Stimulated activated CD4-positive, alpha-beta T cell treated with anti-CD3 and anti-CD28 coated beads, Interleukin-4, amount 100 ng/mL, for 4 hours (primary cell): ENCODE measurements at regions not wholly inside any gene's neighbourhood (a gene's known extent, or its start where the extent isn't known, plus 50 kb on each side); places are given as distances from the start of the nearest gene placed in this dataset.

Experiments used
- DNase-seq, 2 experiments: peaks; one replicate each; pipeline ENCODE4 v3.0.0-alpha.2; 2020

GRCh38 chr1:112320058-112320457, 76.0 kb upstream of the CTTNBP2NL start:
- no peak for DNase-seq

DNA sequence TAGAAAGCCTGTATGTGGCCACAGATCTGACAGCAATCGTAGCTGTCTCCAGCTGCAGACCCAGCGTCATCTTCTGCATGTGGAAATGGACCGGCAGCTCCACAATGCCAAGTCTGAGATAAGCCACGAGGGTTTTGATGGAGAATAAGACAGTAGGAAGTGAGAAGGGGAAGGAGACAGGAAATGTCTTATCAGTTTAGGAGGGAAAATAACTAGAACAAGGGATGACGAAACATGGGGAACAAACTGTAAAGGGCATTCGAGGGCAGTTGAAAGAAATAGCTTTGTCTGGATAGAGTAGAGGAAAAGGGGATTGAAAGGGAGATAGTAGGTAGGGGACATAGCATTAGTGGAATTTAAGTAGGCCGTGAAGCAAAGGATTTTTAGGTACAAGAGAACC, 74.0 kb upstream of the CTTNBP2NL start:
- no peak for DNase-seq

- DNase-seq, result no peak
These were observed 72.9 kb upstream of the CTTNBP2NL start for GRCh38 chr1:112322983-112323678.

GRCh38 chr1:112325504-112325903, 70.5 kb upstream of the CTTNBP2NL start:
- no peak for DNase-seq

GRCh38 chr1:112328600-112328999, 67.4 kb upstream of the CTTNBP2NL start:
- no peak for DNase-seq

DNA sequence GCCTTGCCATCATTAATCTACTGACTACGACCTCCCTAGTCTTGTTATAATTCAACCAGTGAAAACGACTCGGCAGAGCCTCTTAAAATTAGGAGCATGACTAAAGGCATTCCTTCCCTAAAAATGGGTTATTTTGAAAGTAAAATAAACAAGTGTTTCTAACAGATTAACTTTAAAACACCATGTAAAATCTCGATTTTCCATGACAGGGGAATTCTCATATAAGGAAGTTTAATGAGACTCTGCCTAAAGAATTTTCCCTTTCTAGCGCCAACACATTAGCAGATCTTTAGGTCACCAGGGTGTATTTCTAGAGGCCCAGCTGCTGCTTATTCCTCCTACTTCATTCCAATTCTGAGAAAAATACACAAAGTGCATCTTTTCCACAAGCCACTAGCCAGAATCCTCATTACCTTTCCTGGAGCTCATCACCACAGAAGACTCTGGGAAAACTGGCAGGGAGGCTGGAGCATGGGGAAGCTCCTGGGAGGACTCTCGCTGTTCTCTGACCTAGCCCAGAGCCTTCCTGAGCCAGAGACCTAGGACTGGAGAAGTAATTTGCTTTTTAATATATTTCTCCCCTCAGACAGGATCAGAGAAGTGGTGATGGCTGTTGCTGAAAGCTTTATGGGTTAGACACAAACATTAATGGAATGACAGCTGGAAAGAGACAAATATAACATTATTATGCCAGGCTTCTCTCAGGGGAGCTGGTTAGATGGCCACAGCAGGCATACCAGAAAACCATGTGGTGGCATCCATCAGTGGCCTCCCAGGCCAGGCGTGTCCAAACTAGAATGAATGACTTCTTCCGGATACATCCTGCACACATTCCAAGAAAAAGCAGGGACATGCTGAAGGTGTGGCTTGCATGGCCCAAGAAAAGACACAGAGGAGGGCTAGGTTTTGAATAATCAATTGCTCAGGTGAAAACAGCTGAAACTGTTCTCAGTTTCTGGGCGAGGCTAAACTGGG, 63.6 kb upstream of the CTTNBP2NL start:
- no peak for DNase-seq

DNA sequence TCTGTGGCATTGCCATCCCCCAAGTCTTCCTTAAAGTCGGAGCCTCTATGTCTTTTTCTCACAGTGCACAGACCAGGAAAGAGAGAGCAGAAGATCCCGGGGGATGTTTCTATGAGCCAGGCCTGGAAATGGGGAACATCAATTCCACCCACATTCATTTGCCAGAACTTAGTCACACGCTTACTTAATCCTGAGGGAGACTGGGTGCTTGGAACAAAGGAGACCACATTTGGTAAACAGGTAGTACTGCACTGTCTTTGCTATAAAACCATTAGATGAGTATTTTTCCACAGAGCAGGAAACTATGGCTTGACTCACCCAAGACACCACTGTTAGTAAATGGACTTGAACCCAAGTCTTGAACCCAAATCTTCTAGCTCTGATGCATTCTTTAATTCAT, 60.7 kb upstream of the CTTNBP2NL start:
- DNase-seq, result no peak

DNA sequence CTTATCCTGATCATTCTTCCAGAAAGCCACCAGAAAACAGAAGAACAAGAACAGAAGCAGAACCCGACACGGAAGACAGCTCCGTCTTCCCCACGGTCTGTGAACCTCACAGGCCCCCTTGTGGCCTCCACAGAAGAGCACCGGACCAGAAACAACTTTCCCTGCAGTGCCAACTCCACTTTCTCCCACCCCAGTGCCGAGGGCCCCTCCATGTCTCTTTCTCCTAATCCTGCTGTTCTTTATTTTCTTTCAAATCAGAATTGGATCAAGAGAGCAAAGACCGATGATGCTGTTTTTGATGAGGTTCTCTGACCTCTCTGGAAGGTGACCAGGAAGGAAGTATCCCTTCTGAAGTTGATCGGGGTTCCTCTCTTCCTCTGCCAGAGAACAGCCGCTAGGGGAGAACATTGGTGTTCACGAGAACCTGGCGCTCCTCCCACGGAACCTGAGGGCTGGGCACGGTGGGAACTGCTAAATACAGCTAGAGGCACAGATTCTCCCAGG, 58.9 kb upstream of the CTTNBP2NL start:
- no peak for DNase-seq

GRCh38 chr1:112341986-112342385, 54.0 kb upstream of the CTTNBP2NL start:
- no peak for DNase-seq

GRCh38 chr1:112342558-112342957, 53.5 kb upstream of the CTTNBP2NL start:
- no peak for DNase-seq

GRCh38 chr1:112344754-112345423, 51.1 kb upstream of the CTTNBP2NL start:
- DNase-seq, result no peak
